Hematopoietic multipotent progenitor cell treated with erythropoietin and hydrocortisone succinate and interleukin-3 and kit ligand, for 6 days (in vitro differentiated cells): ENCODE measurements at regions not wholly inside any gene's neighbourhood (a gene's known extent, or its start where the extent isn't known, plus 50 kb on each side); places are given as distances from the start of the nearest gene placed in this dataset.
A peak's percentile ranks its signal among the peaks of the same experiment; 100 is the strongest.

Experiments
- DNase-seq: peaks from one replicate; pipeline ENCODE4 v3.0.0-alpha.2; 2015

DNA sequence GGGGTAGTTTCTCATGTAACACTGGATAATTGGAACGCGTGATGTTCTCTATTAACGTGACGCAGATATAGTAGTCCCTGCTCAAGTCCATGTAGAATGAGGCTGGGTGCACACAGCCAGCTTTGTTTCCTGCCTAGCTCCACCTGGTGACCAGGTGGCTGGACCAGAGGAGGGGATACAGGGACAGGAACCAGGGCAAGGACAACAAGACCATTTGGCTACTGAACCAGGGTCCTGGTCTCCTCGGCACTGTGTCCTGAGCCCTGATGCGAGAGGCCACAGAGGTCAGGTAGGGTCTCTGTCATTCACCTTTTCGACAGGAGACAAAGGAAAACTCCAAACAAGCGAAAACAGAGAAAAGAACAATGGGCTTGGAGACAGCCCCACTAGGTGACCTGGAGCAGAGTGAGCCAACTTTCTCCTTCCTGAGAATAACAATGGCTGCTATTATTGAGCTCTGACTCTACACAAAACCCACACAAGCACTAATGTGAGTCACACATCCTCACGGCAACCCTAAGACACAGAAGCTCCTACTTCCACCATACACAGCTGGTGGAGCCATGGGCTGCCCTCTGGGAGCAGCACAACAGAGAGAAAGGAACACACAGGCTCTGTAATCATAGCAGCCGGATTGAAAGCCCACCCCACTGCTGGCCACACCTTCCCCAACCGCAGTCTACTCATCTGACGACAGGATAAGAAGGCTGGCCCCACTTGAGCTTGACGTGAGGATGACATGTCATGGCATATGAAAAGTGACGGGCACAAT is 67.3 kb upstream of the TEX51 start:
- DNase-seq = no peak

DNA sequence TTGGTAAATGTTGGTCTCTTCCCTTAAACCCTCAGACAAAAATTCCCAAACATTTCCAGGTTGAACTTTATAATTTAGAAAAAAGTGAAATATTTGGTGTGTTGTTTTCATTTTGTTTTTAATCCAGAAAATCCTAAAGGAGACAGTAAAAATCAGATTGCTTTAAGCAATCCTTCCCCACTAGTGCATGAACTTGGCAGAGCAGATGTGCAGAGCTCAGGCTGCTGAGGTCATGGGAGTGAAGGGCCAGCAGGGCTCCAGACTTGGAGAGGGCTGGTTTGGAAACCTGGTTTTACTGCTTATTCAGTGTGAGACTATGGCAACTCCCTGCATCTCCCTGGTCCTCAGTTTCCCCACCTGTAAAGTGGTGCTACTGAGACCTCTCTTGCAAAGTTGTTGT is 66.7 kb upstream of the TEX51 start:
- DNase-seq = no peak

DNA sequence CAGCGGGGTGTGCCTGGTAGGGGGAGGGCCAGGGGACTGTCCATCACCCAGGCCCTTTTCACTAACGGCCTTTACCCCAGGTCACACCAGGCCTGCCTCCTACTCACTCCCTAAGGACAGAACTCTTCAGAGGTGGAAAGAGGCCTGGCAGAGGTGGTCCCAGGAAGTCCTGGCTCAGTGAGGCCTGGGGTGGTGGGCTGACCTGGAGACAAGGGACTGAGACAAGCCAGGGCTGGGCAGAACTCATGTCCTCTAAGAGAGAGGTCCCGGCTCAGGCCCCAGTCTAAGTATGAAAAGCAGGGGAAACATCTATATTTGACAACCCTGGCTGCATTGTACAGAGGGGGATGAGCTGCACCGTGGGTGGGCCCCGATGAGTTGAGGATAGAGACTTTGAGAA is 65.9 kb upstream of the TEX51 start:
- no peak for DNase-seq

DNA sequence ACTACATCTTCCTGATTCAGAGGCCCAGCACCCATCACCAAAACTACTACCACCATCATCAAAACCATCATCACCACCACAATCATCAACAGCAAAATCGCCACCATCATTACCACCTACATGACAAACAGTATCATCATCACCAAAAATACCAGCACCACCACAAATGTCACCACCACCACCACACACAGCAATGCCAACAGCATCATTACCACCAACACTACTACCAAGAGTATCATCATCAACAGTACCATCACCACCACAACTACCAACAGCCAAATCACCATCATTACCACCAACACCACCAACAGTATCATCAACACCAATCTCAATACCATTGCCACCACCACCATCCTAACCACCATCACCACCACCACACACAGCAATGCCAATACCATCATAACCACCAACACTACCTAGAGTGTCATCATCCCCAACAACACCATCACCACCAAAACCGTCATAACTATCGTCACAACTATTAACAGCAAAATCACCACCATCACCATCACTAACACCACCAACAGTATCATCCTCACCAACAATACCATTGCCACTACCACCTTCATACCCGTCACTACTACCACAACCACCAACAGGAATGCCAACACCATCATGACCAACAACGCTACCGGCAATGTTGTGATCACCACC is 64.6 kb upstream of the TEX51 start:
- no peak for DNase-seq

DNA sequence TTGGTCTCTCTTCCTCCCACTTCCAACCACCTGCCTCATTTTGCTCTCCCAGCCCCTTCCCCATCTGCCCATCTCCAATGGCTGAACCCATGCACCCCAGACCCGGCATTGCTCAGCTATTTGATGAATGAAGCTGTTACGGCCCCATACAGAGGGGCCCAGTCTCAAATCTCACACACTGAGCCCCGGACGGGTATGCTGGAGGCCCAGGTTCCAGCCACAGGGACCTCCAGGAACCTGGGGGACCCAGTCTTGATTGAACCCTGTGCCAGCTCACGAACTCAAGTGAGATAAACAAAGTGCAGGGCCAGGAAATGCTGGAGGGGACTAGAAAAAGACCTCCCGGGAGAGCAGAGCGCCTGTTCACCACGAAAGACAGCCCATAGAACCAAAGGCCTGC is 63.4 kb upstream of the TEX51 start:
- no peak for DNase-seq

DNA sequence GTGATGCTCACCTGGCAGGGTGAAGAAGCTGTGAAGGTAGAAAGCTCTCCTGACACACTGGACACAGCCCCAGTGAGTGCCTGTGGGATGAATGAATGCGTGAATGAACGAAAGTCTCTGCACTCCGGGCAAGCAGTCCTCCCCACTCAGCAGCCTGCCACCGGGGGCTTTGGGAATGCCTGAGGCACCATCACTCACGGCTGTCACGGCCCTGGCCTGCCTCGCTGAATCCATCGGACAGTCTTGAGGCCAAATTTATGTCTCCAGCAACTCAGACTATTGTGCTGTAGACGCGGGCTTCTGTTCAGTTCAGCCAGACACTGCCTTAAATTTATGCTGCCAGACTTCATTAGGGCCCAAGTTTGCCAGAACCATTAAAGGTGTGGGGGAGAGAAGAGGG is 62.9 kb upstream of the TEX51 start:
- DNase-seq = no peak

DNA sequence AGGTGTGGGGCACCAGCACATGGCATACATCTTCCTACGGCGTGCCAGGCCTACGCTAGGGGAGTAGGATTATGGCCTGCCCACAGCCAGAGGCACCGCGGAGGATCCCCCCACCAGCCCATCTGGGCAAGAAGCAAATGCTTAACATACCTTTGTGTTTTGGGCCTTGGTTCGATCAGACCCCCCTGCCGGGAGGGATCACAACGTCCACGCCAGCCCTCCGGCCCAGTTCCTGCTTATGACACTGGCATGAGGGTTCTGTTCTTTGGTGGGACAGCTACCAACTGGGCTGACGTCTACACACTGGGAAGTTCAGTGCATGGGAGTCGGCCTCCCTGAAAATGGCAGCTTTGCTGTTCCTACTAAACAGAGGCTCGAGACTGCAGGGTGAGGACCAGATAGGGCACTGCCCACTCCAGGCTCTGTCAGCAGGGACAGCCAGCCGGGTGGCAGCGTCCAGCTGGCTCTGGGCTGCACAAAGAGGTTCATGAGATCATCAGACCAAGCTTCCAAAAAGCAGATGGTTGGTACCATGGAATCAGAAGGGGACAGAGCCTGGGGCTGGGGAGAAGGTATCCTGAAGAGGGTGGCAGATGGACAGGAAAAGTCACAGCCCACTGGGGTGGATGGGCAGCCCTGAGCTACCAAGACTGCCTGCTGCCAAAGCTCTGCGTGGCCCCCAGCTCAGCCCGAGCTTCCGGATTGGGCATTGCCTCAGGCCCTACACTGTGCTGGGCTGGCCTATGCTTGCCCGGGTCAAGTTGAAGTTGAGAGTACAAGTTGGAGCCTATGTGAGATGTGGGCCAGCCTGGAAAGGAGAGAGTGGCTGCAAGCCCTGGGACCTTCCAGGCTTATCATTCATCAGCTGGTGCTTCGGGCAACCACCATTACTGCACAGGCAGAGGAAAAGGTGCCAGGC is 61.7 kb upstream of the TEX51 start:
- no peak for DNase-seq

DNA sequence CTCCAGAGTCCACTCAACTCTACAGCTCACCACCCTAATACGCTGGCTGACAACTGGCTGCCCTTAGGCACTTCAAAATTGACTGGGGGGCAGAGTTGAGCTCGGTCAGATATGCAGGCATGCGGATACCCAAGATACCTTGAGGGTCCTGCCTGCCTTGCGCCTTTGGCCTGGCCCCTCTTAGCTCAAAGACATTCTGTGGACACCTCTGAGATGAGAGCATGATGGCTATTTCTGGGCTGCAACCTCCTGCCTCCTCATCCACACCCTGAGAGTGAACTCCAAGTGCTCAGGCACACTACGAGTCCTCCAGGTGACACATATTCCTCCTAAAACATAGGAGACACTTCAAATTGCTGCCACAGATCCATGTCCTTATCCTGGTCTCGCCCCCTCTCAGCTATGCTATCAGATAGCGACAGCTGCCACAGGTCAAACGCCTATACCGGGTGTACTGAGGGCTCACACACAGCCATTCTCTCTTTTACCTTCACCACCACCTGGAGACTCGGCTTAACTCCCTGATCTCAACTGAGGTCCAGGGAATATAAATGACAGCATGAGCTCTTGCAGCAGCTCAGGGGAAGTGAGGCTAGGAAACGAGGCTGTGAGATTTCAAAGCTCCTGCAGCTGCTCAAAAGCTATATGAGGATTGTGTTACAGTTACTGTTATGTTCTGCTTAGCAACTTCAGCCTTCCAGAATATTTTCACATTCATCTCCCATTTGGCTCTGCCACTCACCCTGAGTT is 60.5 kb upstream of the TEX51 start:
- no peak for DNase-seq

DNA sequence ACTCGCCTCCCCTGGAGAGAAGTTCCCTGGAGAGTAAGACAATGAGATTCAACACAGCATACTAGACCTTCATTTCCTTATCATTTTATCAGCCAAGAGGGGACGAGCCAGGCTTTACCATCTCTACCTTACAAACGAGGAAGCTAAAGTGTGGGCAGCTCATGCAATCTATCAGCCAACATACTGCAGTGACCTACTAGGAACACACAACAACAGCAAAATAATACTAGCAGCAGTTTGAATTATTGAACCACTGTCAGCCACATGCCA is 60.0 kb upstream of the TEX51 start:
- peak; percentile 6 for DNase-seq

DNA sequence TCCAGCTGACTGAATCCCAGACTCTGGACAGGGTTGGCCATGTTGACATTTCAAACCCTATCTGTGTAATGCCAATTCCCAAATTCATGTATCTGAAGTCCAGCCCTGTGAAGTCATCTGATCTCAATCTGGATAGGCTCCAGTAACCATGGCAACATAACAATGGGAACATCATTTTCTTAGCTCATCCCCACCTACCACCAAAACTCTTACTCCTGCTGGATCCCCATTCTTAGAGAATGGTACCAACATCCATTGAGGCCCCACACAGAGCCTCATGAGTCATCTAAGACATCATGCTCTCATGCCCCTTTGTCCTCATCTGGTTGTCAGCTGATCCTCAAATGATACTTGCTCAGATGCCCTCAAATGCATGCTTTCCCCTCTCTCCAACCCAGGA is 58.9 kb upstream of the TEX51 start:
- no peak for DNase-seq

DNA sequence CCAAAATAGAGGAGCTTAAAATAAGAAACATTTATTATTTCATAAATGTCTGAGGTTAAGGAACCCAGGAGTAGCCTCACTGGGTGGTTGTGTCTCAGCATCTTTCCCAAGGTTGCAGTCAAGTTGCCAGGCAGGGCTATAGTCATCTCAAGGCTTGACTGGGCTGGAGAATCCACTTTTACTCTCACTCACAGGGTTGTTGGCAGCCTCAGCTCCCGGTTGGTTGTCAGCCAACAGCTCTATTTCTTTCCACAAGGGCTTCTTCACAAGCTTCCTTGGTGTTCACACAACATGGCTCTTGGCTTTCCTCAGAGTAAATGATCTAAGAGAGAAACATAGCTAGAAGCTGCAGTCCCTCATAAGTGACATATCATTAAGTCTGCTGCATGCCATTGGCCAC is 55.6 kb upstream of the TEX51 start:
- DNase-seq = no peak

DNA sequence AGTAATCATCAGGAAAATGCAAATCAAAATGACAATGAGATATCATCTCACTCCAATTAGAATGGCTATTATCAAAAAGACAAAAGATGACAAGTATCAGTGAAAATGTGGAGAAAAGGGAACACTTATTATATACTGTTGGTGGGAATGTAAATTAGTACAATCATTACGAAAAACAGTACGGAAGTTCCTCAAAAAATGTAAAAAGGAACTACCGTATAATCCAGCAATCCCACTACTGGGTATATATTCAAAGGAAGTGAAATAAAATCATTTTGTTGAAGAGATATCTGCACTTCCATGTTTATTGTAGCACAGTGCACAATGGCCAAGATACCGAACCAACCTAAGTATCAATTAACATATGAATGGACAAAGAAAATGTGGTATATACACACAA is 52.4 kb upstream of the TEX51 start:
- no peak for DNase-seq
